Kidney epithelial cell (primary cell): ENCODE measurements at regions not wholly inside any gene's neighbourhood (a gene's known extent, or its start where the extent isn't known, plus 50 kb on each side); places are given as distances from the start of the nearest gene placed in this dataset.

ENCODE experiments used
- DNase-seq: peaks from one replicate; pipeline ENCODE4 v3.0.0-alpha.2; 2010; ENCODE audit warnings: low read depth
- H3K27me3 ChIP-seq: 2 replicates; pipeline ENCODE4 v1.6.0; 2011; ENCODE audit warnings: low read length; ENCODE audit not compliant: control insufficient read depth, insufficient read depth
- H3K36me3 ChIP-seq: 2 replicates; pipeline ENCODE4 v1.5.1; 2011; ENCODE audit warnings: low read length; ENCODE audit not compliant: control insufficient read depth, insufficient read depth
- H3K4me3 ChIP-seq: 2 replicates; pipeline ENCODE4 v1.5.1; 2011; ENCODE audit warnings: low read depth, mild to moderate bottlenecking, control low read depth, low read length
- CTCF ChIP-seq: IDR thresholded peaks from 2 replicates; pipeline ENCODE4 v1.5.1; 2011; ENCODE audit warnings: mild to moderate bottlenecking, moderate library complexity, low read length, control low read depth, inconsistent platforms; ENCODE audit not compliant: insufficient read depth, poor library complexity, severe bottlenecking

- no peak for TF ChIP-seq CTCF
- Histone ChIP-seq H3K27me3 (peaks cover 6% of the 10 kb centered on the region), H3K36me3 (no peaks in the 10 kb centered on the region), H3K4me3 (no peak overlapping the region)
- DNase-seq = no peak
Measured at GRCh38 chr15:69830430-69830829, 267.3 kb downstream of the TLE3 start.

- Histone ChIP-seq H3K36me3 (no peaks in the 10 kb centered on the region), H3K4me3 (no peak overlapping the region), H3K27me3 (peaks cover 6% of the 10 kb centered on the region)
- no peak for DNase-seq
- TF ChIP-seq CTCF = no peak
Measured at GRCh38 chr15:69830876-69831275, 266.8 kb downstream of the TLE3 start.

- Histone ChIP-seq H3K4me3 (no peak overlapping the region), H3K36me3 (no peaks in the 10 kb centered on the region), H3K27me3 (peaks cover 13% of the 10 kb centered on the region)
- DNase-seq = no peak
- no peak for TF ChIP-seq CTCF
Measured at GRCh38 chr15:69834267-69834666, 263.4 kb downstream of the TLE3 start.

- DNase-seq = no peak
- H3K36me3 ChIP-seq = no peaks in the 10 kb centered on the region
- peaks cover 13% of the 10 kb centered on the region for H3K27me3 ChIP-seq
- no peak overlapping the region for H3K4me3 ChIP-seq
- TF ChIP-seq CTCF = no peak
Measured at GRCh38 chr15:69834761-69835160, 263.0 kb downstream of the TLE3 start.

- DNase-seq = no peak
- Histone ChIP-seq H3K4me3 (no peak overlapping the region), H3K36me3 (no peaks in the 10 kb centered on the region), H3K27me3 (peaks cover 15% of the 10 kb centered on the region)
- no peak for TF ChIP-seq CTCF
Measured at GRCh38 chr15:69836048-69836447, 261.7 kb downstream of the TLE3 start.

- TF ChIP-seq CTCF = no peak
- Histone ChIP-seq H3K4me3 (no peak overlapping the region), H3K27me3 (peaks cover 15% of the 10 kb centered on the region), H3K36me3 (no peaks in the 10 kb centered on the region)
- no peak for DNase-seq
Measured at GRCh38 chr15:69836526-69837230, 261.0 kb downstream of the TLE3 start.
